Stimulated activated CD4-positive, alpha-beta T cell treated with anti-CD3 and anti-CD28 coated beads, Interleukin-12 subunit alpha, Interleukin-12 subunit beta, amount 100 ng/mL, for 4 hours (primary cell): ENCODE measurements at regions not wholly inside any gene's neighbourhood (a gene's known extent, or its start where the extent isn't known, plus 50 kb on each side); places are given as distances from the start of the nearest gene placed in this dataset.

Source experiments
- DNase-seq: peaks from one replicate; pipeline ENCODE4 v3.0.0-alpha.2; 2020

- DNase-seq, result no peak
These were observed 167.7 kb upstream of the KCNJ16 start for GRCh38 chr17:69907132-69907847.

- DNase-seq, result no peak
These were observed 166.2 kb upstream of the KCNJ16 start for GRCh38 chr17:69908626-69909368.

GRCh38 chr17:69909389-69909788, 165.6 kb upstream of the KCNJ16 start:
- DNase-seq, result no peak

GRCh38 chr17:69912805-69913204, 162.2 kb upstream of the KCNJ16 start:
- no peak for DNase-seq

- DNase-seq, result no peak
These were observed 161.8 kb upstream of the KCNJ16 start for GRCh38 chr17:69913216-69913615.

GRCh38 chr17:69913616-69914015, 161.4 kb upstream of the KCNJ16 start:
- DNase-seq, result no peak

- no peak for DNase-seq
These were observed 160.5 kb upstream of the KCNJ16 start for GRCh38 chr17:69914520-69914919.

GRCh38 chr17:69916761-69917160, 158.3 kb upstream of the KCNJ16 start:
- no peak for DNase-seq

GRCh38 chr17:69918164-69918563, 156.9 kb upstream of the KCNJ16 start:
- no peak for DNase-seq

GRCh38 chr17:69919789-69920188, 155.2 kb upstream of the KCNJ16 start:
- no peak for DNase-seq

GRCh38 chr17:69921046-69921445, 154.0 kb upstream of the KCNJ16 start:
- DNase-seq, result no peak

- DNase-seq, result no peak
These were observed 146.4 kb upstream of the KCNJ16 start for GRCh38 chr17:69928611-69929010.

- DNase-seq, result no peak
These were observed 138.0 kb upstream of the KCNJ16 start for GRCh38 chr17:69936996-69937395.

GRCh38 chr17:69943058-69943457, 132.0 kb upstream of the KCNJ16 start:
- no peak for DNase-seq

- no peak for DNase-seq
These were observed 130.6 kb upstream of the KCNJ16 start for GRCh38 chr17:69944406-69944805.

- DNase-seq, result no peak
These were observed 129.3 kb upstream of the KCNJ16 start for GRCh38 chr17:69945698-69946185.

GRCh38 chr17:69947027-69947759, 127.8 kb upstream of the KCNJ16 start:
- no peak for DNase-seq

- no peak for DNase-seq
These were observed 126.6 kb upstream of the KCNJ16 start for GRCh38 chr17:69948406-69948805.

GRCh38 chr17:69949496-69949895, 125.5 kb upstream of the KCNJ16 start:
- no peak for DNase-seq

- DNase-seq, result no peak
These were observed 124.9 kb upstream of the KCNJ16 start for GRCh38 chr17:69949973-69950695.

GRCh38 chr17:69950701-69951418, 124.2 kb upstream of the KCNJ16 start:
- no peak for DNase-seq

- DNase-seq, result no peak
These were observed 120.6 kb upstream of the KCNJ16 start for GRCh38 chr17:69954241-69954925.
